ENCODE measurements at regions not wholly inside any gene's neighbourhood (a gene's known extent, or its start where the extent isn't known, plus 50 kb on each side); places are given as distances from the start of the nearest gene placed in this dataset.

GRCh38 chr19:30252214-30252613, 120.0 kb upstream of the ZNF536 start (continued):
- TF ChIP-seq ZBTB40 (IDR thresholded peaks at IDR 0.05) (no peak), ZBTB40 (CRISPR knock-in tag; IDR thresholded peaks at IDR 0.05) (no peak), MYNN (IDR thresholded peaks at IDR 0.05) (no peak), MYNN (CRISPR knock-in tag; IDR thresholded peaks at IDR 0.05) (no peak), SNIP1 (IDR thresholded peaks at IDR 0.05; ENCODE audit: low read depth) (no peak), DIDO1 (tag; IDR thresholded peaks at IDR 0.05; ENCODE audit: low read depth) (no peak), CTBP1 (IDR thresholded peaks at IDR 0.05; ENCODE audit: borderline replicate concordance) (no peak)
- TF ChIP-seq, protein P1, sequence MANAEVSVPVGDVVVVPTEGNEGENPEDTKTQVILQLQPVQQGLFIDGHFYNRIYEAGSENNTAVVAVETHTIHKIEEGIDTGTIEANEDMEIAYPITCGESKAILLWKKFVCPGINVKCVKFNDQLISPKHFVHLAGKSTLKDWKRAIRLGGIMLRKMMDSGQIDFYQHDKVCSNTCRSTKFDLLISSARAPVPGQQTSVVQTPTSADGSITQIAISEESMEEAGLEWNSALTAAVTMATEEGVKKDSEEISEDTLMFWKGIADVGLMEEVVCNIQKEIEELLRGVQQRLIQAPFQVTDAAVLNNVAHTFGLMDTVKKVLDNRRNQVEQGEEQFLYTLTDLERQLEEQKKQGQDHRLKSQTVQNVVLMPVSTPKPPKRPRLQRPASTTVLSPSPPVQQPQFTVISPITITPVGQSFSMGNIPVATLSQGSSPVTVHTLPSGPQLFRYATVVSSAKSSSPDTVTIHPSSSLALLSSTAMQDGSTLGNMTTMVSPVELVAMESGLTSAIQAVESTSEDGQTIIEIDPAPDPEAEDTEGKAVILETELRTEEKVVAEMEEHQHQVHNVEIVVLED (CRISPR knock-in tag; IDR thresholded peaks at IDR 0.05) = no peak
- TF ChIP-seq, protein P2, sequence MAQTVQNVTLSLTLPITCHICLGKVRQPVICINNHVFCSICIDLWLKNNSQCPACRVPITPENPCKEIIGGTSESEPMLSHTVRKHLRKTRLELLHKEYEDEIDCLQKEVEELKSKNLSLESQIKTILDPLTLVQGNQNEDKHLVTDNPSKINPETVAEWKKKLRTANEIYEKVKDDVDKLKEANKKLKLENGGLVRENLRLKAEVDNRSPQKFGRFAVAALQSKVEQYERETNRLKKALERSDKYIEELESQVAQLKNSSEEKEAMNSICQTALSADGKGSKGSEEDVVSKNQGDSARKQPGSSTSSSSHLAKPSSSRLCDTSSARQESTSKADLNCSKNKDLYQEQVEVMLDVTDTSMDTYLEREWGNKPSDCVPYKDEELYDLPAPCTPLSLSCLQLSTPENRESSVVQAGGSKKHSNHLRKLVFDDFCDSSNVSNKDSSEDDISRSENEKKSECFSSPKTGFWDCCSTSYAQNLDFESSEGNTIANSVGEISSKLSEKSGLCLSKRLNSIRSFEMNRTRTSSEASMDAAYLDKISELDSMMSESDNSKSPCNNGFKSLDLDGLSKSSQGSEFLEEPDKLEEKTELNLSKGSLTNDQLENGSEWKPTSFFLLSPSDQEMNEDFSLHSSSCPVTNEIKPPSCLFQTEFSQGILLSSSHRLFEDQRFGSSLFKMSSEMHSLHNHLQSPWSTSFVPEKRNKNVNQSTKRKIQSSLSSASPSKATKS (CRISPR knock-in tag; IDR thresholded peaks at IDR 0.05) = no peak
- TF ChIP-seq, protein P3, sequence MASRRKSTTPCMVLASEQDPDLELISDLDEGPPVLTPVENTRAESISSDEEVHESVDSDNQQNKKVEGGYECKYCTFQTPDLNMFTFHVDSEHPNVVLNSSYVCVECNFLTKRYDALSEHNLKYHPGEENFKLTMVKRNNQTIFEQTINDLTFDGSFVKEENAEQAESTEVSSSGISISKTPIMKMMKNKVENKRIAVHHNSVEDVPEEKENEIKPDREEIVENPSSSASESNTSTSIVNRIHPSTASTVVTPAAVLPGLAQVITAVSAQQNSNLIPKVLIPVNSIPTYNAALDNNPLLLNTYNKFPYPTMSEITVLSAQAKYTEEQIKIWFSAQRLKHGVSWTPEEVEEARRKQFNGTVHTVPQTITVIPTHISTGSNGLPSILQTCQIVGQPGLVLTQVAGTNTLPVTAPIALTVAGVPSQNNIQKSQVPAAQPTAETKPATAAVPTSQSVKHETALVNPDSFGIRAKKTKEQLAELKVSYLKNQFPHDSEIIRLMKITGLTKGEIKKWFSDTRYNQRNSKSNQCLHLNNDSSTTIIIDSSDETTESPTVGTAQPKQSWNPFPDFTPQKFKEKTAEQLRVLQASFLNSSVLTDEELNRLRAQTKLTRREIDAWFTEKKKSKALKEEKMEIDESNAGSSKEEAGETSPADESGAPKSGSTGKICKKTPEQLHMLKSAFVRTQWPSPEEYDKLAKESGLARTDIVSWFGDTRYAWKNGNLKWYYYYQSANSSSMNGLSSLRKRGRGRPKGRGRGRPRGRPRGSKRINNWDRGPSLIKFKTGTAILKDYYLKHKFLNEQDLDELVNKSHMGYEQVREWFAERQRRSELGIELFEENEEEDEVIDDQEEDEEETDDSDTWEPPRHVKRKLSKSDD (conservative IDR thresholded peaks at IDR 0.05; ENCODE audit: low read length) = no peak

Measured in K562 (cell line).